Epithelial cell of esophagus (primary cell): ENCODE measurements at regions not wholly inside any gene's neighbourhood (a gene's known extent, or its start where the extent isn't known, plus 50 kb on each side); places are given as distances from the start of the nearest gene placed in this dataset.

Experiments used
- DNase-seq: peaks from one replicate; pipeline ENCODE4 v3.0.0; 2010; ENCODE audit warnings: low read depth
- H3K4me3 ChIP-seq: 2 replicates; pipeline ENCODE4 v1.5.1; 2011; ENCODE audit warnings: mild to moderate bottlenecking, low read length, control low read depth
- TF ChIP-seq, protein P1 (sequence below): IDR thresholded peaks from 2 replicates; pipeline ENCODE4 v1.5.1; 2011; ENCODE audit warnings: low read depth, mild to moderate bottlenecking, low read length, control low read depth, inconsistent platforms; ENCODE audit not compliant: insufficient read depth; ENCODE audit errors: missing control alignments

DNA sequence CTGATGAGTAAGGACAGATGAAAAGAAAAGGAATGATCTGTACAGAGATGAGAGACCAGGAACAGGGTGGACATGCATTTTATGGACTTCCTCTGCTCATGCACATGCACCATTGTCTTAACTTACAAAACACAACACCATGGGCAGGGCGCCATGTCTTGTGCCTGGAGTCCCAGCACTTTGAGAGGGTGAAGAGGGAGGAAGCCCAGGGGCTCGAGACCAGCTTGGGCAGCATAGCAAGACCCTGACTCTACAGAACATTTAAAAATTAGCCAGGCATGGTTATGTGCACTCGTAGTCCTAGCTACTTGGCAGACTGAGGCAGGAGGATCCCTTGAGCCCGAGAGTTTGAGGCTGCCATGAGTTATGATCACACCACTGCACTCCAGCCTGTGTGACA is 86.9 kb downstream of the ZFP36L2 start:
- no peak overlapping the region for H3K4me3 ChIP-seq
- TF ChIP-seq, protein P1, sequence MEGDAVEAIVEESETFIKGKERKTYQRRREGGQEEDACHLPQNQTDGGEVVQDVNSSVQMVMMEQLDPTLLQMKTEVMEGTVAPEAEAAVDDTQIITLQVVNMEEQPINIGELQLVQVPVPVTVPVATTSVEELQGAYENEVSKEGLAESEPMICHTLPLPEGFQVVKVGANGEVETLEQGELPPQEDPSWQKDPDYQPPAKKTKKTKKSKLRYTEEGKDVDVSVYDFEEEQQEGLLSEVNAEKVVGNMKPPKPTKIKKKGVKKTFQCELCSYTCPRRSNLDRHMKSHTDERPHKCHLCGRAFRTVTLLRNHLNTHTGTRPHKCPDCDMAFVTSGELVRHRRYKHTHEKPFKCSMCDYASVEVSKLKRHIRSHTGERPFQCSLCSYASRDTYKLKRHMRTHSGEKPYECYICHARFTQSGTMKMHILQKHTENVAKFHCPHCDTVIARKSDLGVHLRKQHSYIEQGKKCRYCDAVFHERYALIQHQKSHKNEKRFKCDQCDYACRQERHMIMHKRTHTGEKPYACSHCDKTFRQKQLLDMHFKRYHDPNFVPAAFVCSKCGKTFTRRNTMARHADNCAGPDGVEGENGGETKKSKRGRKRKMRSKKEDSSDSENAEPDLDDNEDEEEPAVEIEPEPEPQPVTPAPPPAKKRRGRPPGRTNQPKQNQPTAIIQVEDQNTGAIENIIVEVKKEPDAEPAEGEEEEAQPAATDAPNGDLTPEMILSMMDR, result no peak
- DNase-seq, result no peak

DNA sequence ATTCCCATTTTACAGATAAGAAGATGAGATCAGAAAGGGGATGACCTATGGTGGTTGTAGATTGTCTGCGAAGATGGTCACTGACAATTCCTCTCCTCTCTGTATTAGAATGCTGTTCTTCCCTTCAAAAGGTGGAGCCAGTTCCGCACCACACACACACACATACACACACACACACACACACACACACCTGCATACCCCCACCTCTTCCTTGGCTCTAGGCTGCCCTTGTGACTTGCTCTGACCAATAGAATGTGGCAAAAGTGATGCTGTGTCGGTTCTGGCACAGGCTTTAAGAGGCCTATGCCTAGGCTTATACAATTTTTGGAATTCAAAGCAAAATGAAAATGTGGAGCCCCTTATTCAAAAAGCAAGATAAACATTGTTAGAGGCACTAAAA is 88.0 kb downstream of the ZFP36L2 start:
- DNase-seq, result no peak
- no peak overlapping the region for H3K4me3 ChIP-seq
- TF ChIP-seq, protein P1, result no peak

DNA sequence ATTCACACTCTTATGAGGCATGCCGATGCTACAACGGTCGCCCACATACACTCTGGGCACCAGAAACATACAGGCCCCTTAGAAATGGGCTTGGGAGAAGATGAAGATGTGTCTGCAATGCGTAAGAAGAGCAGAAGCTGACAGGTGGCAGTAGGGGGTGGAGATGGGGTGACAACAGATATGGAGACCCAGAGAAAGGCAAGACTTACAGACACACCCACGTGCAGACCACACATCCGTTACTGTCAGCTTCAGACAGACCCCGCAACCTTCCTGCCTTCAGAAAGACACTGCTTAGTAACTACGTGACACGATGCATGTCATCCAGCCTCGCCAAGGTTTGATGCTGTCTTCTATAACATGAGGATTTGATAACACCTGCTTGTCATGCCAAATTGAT is 89.5 kb downstream of the ZFP36L2 start:
- no peak for DNase-seq
- TF ChIP-seq, protein P1, result no peak
- no peak overlapping the region for H3K4me3 ChIP-seq

DNA sequence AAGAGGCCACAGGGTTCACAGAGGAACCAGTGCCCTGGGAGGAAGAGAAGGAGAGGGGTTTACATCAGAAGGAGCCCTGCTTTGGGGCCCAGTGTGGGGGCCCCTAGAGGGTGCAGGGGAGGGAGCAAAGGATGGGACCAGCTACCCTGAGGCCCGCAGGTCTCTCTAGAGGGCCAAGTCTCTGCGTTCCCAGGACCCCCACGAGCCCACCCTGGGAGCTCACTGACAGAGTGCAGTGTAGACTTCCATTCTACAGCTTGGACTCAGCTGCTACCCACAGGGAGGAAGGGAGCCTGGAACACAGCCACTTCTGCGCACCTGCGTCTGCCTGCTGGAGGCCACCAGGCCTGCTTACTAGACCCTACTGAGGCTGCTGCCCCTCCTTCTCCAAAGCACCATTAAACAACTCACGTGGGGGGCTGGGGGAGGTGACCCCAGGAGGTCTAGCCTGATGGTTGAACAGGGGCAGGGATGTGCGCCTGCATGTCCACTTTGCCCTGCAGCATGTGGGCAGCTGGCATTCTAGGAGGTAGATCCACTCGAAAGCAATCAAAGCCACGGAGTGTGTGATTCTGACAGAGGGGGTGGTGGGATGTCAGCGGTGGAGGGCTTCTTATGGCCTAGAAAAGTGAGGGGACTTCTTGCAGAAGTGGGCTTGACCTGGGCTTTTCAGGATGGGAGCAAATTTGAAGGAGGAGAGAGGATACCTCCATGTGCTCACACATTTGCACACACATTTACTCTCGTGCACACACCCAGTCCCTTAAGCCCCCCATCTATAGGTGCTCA is 90.2 kb downstream of the ZFP36L2 start:
- no peak overlapping the region for H3K4me3 ChIP-seq
- no peak for DNase-seq
- TF ChIP-seq, protein P1, result no peak

DNA sequence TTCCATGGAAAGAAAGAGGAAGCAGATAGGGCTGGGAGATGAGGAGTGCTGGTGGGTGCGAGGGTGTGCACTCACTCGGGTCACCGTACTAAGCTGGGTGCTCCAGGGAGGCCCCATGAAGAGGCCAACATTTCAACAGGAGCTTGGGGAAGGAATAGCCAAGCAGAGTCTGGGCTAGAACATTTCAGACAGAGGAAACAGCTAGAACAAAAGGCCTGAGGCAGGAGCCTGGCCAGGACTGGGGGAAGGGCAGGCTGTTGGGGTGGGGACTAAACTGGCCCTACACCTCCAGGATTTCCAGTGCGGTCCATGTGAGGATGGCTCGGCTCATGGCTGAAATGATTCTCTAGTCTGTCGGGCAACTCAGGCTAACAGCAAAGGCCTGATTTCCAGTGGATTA is 90.8 kb downstream of the ZFP36L2 start:
- H3K4me3 ChIP-seq, result no peak overlapping the region
- no peak for DNase-seq
- TF ChIP-seq, protein P1, result no peak

DNA sequence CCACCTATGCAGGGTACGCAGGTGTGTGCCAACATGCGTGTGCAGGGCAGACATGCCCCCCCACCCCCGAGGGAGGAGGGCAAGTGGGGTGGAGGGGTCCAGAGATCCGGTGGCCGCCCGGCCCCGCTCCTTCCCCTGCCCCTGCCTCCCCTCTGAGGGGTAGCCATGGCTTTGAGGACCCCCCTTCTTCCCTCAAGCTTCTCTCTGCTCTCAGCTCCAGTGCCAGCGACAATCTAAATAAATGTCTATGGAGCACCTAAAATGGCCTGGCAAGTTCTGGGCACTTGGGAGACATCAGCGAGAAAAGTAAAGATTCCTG is 91.9 kb downstream of the ZFP36L2 start:
- no peak overlapping the region for H3K4me3 ChIP-seq
- TF ChIP-seq, protein P1, result no peak
- no peak for DNase-seq
